GM19395 (cell line): ENCODE measurements at regions not wholly inside any gene's neighbourhood (a gene's known extent, or its start where the extent isn't known, plus 50 kb on each side); places are given as distances from the start of the nearest gene placed in this dataset.

Experiments
- ATAC-seq: cut with Tn5 transposase; IDR thresholded peaks from one replicate; pipeline ENCODE4 v1.9.1; 2021; ENCODE audit warnings: mild to moderate bottlenecking, moderate library complexity; ENCODE audit not compliant: unreplicated experiment

DNA sequence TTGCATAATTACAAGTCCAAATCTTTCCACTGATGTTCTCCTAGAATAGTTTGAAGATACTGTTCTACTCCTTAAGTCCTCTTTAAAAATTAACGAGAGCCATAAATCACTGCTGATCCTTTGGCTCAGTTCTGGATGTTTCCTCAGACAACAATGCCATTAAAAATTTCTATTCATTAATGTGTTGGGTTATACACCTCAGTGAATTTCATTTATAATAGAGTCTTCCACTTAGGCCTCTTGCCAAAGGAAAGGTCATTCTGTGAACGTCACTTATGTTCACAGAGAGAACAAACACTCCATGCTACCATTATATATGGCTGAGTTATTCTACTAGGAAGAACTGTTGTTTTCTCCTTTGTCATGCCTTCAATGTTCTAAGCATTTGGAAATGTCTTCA is 1472.3 kb upstream of the CELF4 start:
- no peak for ATAC-seq

GRCh38 chr18:39033312-39033711 is 1467.7 kb upstream of the CELF4 start:
- no peak for ATAC-seq

DNA sequence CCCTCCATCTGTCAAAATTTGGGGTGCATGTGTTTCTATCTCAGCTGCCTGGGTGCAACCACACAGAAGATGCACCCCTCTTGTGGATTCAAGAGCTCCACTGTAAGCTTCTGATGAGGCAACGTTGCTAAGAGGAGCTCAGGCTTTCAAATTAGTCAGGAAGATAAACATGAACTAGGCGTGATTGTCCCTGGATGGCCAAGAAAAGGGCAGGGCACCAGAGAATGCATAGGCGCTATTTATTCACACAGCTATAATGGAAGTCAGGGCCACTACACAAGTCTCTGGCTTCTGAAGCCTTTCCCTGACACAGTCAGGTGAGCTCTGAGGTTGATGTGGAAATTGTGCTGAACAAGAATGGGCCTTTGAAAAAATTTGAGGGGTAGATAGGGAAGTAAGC is 1466.0 kb upstream of the CELF4 start:
- ATAC-seq = no peak

DNA sequence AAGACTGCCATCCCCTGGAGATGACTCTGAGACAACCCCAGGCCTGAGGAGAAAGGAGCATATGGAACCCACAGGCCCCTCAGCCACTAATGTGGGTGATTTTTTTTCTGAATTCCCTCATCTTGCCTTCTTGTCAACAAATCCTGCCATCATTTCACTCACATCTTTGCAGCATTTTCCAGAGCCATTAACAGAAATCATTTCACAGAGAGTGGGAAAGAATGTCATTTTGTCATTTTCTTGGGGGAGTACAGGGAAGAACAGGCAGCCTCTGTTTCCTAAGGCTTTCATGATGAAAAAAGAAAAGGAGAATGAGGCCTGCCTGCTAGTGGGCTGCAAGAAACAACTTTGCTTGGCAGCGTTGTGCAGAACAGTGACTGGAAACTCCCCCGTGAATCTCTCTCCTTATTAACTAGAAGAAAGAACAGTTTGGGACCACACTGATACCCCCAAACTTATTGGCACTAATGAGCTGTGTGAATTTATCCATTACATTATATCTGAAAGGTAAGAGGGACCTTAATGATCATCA is 1464.6 kb upstream of the CELF4 start:
- no peak for ATAC-seq

DNA sequence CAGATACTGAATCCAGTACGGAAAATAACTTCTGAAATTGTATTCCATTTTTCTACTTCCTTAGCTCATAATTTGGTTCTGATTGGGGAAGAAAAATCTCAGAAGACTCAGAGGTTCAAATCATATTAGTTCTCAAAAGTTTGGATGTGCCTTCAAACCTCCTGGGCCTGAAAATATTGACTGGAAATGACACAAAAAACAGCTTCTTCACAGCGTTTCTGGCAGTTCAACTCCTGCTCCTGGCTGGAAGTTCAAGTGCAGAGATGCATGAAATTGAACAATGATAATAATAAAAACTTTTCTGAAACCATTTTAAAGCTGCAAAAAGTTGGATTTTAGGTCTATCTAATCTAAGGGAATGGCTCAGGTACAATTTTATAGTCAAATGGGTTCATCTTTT is 1459.9 kb upstream of the CELF4 start:
- ATAC-seq = no peak

GRCh38 chr18:39019989-39020388 is 1454.4 kb upstream of the CELF4 start:
- no peak for ATAC-seq

GRCh38 chr18:39007031-39007902 is 1441.7 kb upstream of the CELF4 start:
- no peak for ATAC-seq

GRCh38 chr18:38996056-38996455 is 1430.5 kb upstream of the CELF4 start:
- no peak for ATAC-seq

DNA sequence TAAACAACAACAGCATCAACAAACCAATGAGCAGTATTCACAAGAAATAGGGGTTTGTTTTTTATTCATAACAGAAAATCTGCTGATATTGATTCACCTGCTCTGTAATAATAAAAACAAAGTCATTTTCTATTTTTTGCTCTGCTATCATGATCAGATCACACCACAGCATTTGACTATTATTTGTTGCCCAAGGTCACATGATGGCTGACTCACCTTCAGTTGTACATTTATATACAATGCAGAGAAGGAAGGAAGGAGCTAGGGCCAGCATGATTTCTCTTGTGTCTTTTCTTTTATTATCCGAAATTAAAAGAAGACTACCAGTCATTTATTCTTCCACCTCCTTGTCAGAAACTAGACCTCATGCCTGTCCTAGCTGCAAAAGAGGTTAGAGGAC is 1427.7 kb upstream of the CELF4 start:
- ATAC-seq = no peak

DNA sequence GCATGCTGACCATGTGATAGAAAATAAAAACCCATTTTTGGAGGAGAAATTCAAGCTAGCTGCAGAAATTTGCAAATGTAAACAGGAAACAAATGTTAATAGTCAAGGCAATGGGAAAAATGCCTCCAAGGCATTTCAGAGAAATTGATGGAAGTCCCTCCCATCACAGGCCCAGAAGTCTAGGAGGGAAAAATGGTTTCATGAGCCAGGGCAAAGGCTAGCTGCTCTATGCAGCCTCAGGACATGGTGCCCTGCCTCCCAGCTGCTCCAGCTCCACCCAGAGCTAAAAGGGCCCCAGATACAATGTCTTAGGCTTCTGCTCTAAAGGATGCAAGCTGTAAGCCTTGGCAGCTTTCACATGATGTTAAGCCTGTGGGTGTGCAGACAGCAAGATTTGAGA is 1419.4 kb upstream of the CELF4 start:
- no peak for ATAC-seq

DNA sequence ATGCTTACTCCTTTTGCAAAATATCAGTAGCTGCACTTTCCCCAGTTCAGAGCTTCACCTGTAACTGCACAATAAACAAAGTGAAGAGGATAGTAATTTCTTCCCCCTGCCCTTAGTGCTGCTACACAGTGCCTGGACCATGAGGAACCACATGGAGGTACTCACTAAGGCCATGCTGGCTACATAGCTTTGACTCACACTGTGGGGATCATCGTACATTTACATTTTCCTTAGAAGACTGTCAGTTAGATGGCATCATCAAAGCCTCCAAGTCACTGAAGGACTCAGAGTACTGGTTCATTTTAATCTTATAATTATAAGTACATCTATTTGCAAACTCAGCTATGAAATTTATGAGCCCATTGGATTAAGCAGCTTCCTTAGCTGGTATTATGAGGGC is 1416.5 kb upstream of the CELF4 start:
- no peak for ATAC-seq

- no peak for ATAC-seq
These were observed 1415.8 kb upstream of the CELF4 start for GRCh38 chr18:38981389-38981788.

GRCh38 chr18:38980420-38980819 is 1414.8 kb upstream of the CELF4 start:
- no peak for ATAC-seq

- no peak for ATAC-seq
These were observed 1407.0 kb upstream of the CELF4 start for GRCh38 chr18:38972571-38972970.

GRCh38 chr18:38971881-38972280 is 1406.3 kb upstream of the CELF4 start:
- no peak for ATAC-seq

- no peak for ATAC-seq
These were observed 1401.2 kb upstream of the CELF4 start for GRCh38 chr18:38966841-38967240.

GRCh38 chr18:38963943-38964660 is 1398.5 kb upstream of the CELF4 start:
- no peak for ATAC-seq

- no peak for ATAC-seq
These were observed 1396.3 kb upstream of the CELF4 start for GRCh38 chr18:38961880-38962279.

DNA sequence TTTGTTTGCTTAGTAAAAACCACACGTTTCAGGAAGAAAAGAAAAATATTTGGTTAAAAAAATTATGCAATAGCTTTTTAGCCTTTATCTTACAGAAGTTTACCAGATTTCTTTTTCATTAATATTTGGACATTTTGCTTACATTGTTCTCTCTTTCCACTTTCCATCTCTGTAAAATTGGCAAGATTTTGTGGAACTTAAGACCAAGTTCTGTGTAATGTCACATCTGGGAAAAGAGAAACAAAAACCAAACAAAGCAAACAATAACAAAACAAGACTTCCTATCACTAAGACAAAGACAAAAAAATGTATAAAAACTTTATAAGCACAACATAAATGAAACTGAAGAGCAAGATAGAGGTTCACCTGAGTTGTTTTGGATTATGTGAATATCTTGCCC is 1392.1 kb upstream of the CELF4 start:
- ATAC-seq = no peak

- ATAC-seq = no peak
These were observed 1390.5 kb upstream of the CELF4 start for GRCh38 chr18:38956068-38956467.

DNA sequence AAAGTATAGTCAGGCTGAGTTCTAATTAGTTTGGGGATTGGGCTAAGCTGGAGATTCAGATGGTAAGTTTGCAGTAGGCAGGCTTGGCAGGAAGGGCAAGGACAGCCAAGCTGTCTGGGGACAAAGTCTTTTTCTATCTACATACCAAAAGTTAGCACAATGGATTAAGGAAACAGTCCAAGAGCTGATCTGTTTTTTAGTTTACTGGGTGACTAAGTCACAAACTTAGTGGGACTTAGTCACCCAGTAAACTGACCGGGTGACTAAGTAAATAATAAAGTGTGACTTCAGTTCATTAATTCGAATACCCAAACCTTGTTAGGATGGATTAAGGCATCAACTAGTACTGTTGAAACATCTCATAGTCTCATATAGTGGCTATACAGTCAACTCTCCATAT is 1386.0 kb upstream of the CELF4 start:
- ATAC-seq = no peak

DNA sequence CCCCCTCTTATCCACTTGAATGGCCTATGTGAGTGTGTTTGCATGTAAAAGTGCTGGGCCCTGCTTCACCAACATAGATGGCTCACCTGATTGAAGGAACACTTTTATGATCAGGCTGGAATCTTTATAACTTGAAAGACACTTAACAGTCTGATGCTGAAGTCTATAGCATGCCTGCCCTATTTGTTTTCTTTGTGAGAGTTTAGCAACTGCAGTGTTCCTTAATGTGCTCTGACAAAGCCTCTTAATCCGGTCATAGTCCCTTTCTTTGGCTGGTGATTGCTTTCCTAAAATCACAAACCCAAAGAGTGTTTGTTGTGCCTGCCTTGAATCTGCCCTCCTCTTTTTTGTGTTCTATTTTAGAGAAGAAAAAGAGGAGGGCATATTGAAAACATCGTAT is 1382.8 kb upstream of the CELF4 start:
- ATAC-seq = no peak
